PC-9 (cell line): ENCODE measurements at regions not wholly inside any gene's neighbourhood (a gene's known extent, or its start where the extent isn't known, plus 50 kb on each side); places are given as distances from the start of the nearest gene placed in this dataset.

Experiments used
- BruUV-seq: library from RNA; stranded (reverse); fragments of 400-500 nt; replicated peaks from 2 replicates; lab custom pipeline; 2021; lab: Mats Ljungman, UMichigan
- CTCF ChIA-PET: fragments of 300-600 bp; sonication (Branson Sonifier 250); formaldehyde crosslinking; loops from one replicate; lab custom pipeline; 2022; ENCODE audit warnings: antibody characterized with exemption; lab: Charles Lee
- POLR2A ChIA-PET: fragments of 300-600 bp; sonication (Branson Sonifier 250); formaldehyde crosslinking; loops from one replicate; lab custom pipeline; 2022; ENCODE audit warnings: antibody characterized with exemption; ENCODE audit not compliant: unreplicated experiment; lab: Charles Lee
- DNase-seq, 2 experiments: peaks; one replicate each; pipeline versions ENCODE4 v3.0.0 to v3.0.0-alpha.2; 2015 to 2022; ENCODE audit warnings: mixed read lengths in 1 of 2
- H2AFZ ChIP-seq: fragments of 200-600 bp; sonication (generic); 2 replicates; pipeline ENCODE4 v1.8.1; 2017; ENCODE audit warnings: antibody characterized with exemption
- H3F3A ChIP-seq: fragments of 200-600 bp; sonication (generic); 2 replicates; pipeline ENCODE4 v1.8.1; 2017; ENCODE audit warnings: antibody characterized with exemption, mild to moderate bottlenecking, low read depth; ENCODE audit not compliant: insufficient read depth
- H3K27ac ChIP-seq: fragments of 200-600 bp; sonication (generic); 2 replicates; pipeline ENCODE4 v1.6.1; 2016; ENCODE audit warnings: mixed run types
- H3K27me3 ChIP-seq: fragments of 200-600 bp; sonication (generic); 2 replicates; pipeline ENCODE4 v1.6.1; 2016; ENCODE audit warnings: low read depth, mixed run types; ENCODE audit not compliant: insufficient read depth
- H3K36me3 ChIP-seq: fragments of 200-600 bp; sonication (generic); 2 replicates; pipeline ENCODE4 v1.6.1; 2016; ENCODE audit warnings: low read depth, mixed run types
- H3K4me1 ChIP-seq: fragments of 200-600 bp; sonication (generic); replicated peaks from 2 replicates; pipeline ENCODE4 v1.6.1; 2016; ENCODE audit warnings: mixed run types; ENCODE audit not compliant: insufficient read depth
- H3K4me2 ChIP-seq: fragments of 200-600 bp; sonication (generic); 2 replicates; pipeline ENCODE4 v1.6.1; 2017; ENCODE audit warnings: mixed run types
- H3K4me3 ChIP-seq: fragments of 200-600 bp; sonication (generic); 2 replicates; pipeline ENCODE4 v1.6.1; 2016; ENCODE audit warnings: mixed run types
- H3K79me2 ChIP-seq: fragments of 200-600 bp; sonication (generic); 2 replicates; pipeline ENCODE4 v1.6.1; 2017; ENCODE audit warnings: low read depth, mixed run types
- H3K9me2 ChIP-seq: fragments of 200-600 bp; sonication (generic); 2 replicates; pipeline ENCODE4 v1.8.1; 2017; ENCODE audit warnings: mild to moderate bottlenecking; ENCODE audit not compliant: insufficient read depth
- H3K9me3 ChIP-seq: fragments of 200-600 bp; sonication (generic); 2 replicates; pipeline ENCODE4 v1.8.1; 2016; ENCODE audit warnings: low read depth; ENCODE audit not compliant: insufficient read depth
- H4K20me1 ChIP-seq: fragments of 200-600 bp; sonication (generic); 2 replicates; pipeline ENCODE4 v1.8.1; 2017; ENCODE audit not compliant: insufficient read depth
- EZH2 ChIP-seq: fragments of 200-600 bp; sonication (generic); IDR thresholded peaks from 2 replicates; pipeline ENCODE4 v1.8.0; 2017; ENCODE audit warnings: antibody characterized with exemption, low read depth
- intact Hi-C: fragments of 100-400 bp; cut with micrococcal nuclease; formaldehyde crosslinking; loops from one replicate; pipeline ENCODE4 v1.10.0; 2022; ENCODE audit not compliant: unreplicated experiment
- TF ChIP-seq, protein P1 (sequence below): fragments of 200-600 bp; sonication (generic); conservative IDR thresholded peaks from 2 replicates; pipeline ENCODE4 v1.6.1; 2017; ENCODE audit warnings: mixed run types, antibody characterized with exemption, mild to moderate bottlenecking, moderate library complexity

DNA sequence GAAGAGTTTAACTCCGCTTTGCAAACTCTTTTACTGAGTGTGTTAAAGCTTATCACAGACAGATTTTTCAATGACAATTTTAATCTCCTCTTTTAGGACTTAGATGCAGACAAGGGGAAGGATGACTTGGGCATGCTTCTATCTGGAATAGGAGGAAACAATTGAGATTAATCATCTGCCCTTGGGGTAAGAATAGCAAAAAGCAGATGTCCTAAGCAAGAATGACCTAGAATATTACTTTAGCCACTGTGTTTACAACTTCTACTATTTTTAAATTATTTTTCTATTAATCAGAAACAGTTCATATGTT, 569.0 kb upstream of the ADGRL2 start:
- no peaks in the 10 kb centered on the region for H3K9me2 ChIP-seq
- no TSS peak for BruUV-seq
- no peak for TF ChIP-seq EZH2
- TF ChIP-seq, protein P1, sequence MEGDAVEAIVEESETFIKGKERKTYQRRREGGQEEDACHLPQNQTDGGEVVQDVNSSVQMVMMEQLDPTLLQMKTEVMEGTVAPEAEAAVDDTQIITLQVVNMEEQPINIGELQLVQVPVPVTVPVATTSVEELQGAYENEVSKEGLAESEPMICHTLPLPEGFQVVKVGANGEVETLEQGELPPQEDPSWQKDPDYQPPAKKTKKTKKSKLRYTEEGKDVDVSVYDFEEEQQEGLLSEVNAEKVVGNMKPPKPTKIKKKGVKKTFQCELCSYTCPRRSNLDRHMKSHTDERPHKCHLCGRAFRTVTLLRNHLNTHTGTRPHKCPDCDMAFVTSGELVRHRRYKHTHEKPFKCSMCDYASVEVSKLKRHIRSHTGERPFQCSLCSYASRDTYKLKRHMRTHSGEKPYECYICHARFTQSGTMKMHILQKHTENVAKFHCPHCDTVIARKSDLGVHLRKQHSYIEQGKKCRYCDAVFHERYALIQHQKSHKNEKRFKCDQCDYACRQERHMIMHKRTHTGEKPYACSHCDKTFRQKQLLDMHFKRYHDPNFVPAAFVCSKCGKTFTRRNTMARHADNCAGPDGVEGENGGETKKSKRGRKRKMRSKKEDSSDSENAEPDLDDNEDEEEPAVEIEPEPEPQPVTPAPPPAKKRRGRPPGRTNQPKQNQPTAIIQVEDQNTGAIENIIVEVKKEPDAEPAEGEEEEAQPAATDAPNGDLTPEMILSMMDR = no peak
- no peaks in the 10 kb centered on the region for H4K20me1 ChIP-seq
- no peaks in the 10 kb centered on the region for H3K36me3 ChIP-seq
- H3F3A ChIP-seq = no peaks in the 10 kb centered on the region
- no peaks in the 10 kb centered on the region for H3K4me1 ChIP-seq
- H3K4me2 ChIP-seq = no peak overlapping the region
- H3K27ac ChIP-seq = no peak overlapping the region
- no peaks in the 10 kb centered on the region for H3K9me3 ChIP-seq
- intact Hi-C loops = no loop called here
- H3K4me3 ChIP-seq = no peak overlapping the region
- ChIA-PET POLR2A (no interaction called here), CTCF (no interaction called here)
- DNase-seq = no peak
- H3K27me3 ChIP-seq = no peaks in the 10 kb centered on the region
- no peak overlapping the region for H2AFZ ChIP-seq
- no peaks in the 10 kb centered on the region for H3K79me2 ChIP-seq

DNA sequence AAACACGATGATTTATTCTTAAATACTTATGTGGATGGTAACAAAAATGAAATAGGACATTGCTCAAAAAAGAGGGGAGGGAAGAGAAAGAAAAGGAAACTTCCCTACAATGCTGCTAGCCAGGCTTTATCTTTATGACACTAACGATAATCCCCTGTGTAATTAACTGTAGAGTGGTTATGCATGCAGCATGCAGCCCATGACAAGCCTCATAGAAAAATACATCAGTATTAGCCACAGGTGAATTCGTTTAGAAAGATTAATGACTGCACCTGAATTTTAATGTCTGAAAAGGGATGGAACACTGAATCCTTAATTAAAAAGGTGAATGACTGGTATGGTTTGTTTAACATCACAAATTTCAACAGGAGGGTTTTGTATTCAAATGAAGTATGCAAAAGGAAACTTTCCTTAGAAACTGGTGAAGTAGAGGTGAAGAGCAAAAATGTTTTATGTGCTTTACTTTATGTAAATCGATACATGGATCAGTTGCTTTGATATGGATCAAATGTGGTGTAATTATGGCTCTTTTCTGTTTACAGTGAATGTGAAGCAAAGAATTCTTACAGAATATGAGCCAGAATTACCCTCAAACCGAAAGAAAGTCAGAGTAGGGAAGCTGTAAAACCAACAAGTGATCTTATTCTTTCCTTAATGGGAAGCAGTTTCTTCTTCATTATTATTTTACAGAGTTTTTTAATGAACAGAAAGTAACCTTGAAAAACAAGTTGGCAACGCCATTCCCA, 569.6 kb upstream of the ADGRL2 start:
- no peaks in the 10 kb centered on the region for H3K9me3 ChIP-seq
- no peaks in the 10 kb centered on the region for H3F3A ChIP-seq
- no peak for TF ChIP-seq EZH2
- TF ChIP-seq, protein P1 = no peak
- POLR2A ChIA-PET = no interaction called here
- intact Hi-C loops = no loop called here
- H4K20me1 ChIP-seq = no peaks in the 10 kb centered on the region
- no peak for DNase-seq
- H3K27ac ChIP-seq = no peak overlapping the region
- no peaks in the 10 kb centered on the region for H3K9me2 ChIP-seq
- no peak overlapping the region for H3K4me2 ChIP-seq
- H3K79me2 ChIP-seq = no peaks in the 10 kb centered on the region
- BruUV-seq = no TSS peak
- no peak overlapping the region for H3K4me3 ChIP-seq
- CTCF ChIA-PET = no interaction called here
- no peaks in the 10 kb centered on the region for H3K4me1 ChIP-seq
- no peaks in the 10 kb centered on the region for H3K27me3 ChIP-seq
- H3K36me3 ChIP-seq = no peaks in the 10 kb centered on the region
- no peak overlapping the region for H2AFZ ChIP-seq

DNA sequence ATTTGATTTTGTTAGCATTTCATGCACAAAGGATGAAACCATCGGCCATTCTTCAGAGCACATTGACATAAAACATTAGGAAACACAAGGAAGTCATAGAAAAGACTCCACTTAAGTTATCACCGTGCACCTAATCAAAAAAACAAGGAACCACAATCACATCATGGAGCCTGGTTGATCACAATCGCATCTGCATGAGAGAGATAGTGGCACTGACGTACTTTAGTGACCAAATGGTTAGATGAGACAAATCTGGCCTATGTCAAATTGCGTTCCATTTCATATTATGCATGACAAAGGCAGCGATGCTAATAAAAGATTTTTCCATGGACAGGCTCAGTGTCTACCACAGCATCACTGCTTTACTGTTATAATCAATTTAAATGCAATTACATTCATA, 571.8 kb upstream of the ADGRL2 start:
- Histone ChIP-seq H3K36me3 (no peaks in the 10 kb centered on the region), H3K27ac (no peak overlapping the region), H3K4me2 (no peak overlapping the region), H3K9me2 (no peaks in the 10 kb centered on the region), H3F3A (no peaks in the 10 kb centered on the region), H3K9me3 (no peaks in the 10 kb centered on the region), H3K27me3 (no peaks in the 10 kb centered on the region), H3K4me1 (no peaks in the 10 kb centered on the region), H3K4me3 (no peak overlapping the region), H4K20me1 (no peaks in the 10 kb centered on the region), H2AFZ (no peak overlapping the region), H3K79me2 (no peaks in the 10 kb centered on the region)
- CTCF ChIA-PET = no interaction called here
- intact Hi-C loops = no loop called here
- DNase-seq = no peak
- POLR2A ChIA-PET = no interaction called here
- no TSS peak for BruUV-seq
- no peak for TF ChIP-seq EZH2
- TF ChIP-seq, protein P1 = no peak
